ENCODE measurements at regions not wholly inside any gene's neighbourhood (a gene's known extent, or its start where the extent isn't known, plus 50 kb on each side); places are given as distances from the start of the nearest gene placed in this dataset.

DNA sequence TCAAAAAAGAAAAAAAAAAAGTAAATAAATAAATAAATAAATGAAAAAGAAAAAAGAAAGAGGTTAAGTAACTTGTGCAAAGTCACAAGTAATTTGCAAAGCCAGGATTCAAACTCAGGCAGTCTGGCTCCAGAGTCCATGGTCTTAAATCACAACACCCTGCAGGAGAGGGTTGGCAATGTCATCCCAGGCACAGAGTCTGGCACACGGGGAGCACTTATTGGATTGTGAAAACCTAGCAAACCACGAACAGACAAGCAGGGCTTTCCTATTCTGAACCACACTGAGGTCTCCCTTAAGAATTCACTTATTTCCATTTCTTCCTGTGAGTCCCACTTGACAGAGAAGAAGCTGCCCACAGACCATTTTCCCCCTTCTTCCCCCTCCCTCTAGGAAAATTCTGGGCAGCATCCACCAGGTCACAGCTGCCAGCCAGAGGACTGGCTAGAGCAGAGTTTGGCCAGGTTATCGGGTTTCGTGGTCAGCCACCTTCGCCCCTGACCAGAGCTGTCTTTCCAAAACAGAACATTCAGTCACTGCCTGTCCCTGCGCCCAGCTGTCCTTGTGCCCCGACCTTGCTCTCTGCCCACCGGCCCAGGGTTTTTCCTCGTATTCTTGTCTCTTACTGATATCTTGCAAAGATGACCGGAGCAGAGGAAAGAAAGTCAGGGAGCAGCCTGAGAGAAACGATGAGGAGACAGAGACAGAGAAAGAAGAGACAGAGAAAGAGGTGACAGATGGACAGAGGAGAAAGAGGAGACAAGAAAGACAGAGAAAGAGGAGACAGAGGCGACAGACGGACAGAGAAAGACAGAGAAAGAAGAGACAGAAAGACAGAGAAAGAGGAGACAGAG lies 106.4 kb upstream of the PTPN1 start:
- no peaks in the 10 kb centered on the region for H3K9me3 ChIP-seq (replicated peaks)
- intact Hi-C loops (cut with micrococcal nuclease): no loop called here
- no peaks in the 10 kb centered on the region for H3K36me3 ChIP-seq
- no peak overlapping the region for H3K4me3 ChIP-seq
- no peak for DNase-seq
- TF ChIP-seq, protein P1, sequence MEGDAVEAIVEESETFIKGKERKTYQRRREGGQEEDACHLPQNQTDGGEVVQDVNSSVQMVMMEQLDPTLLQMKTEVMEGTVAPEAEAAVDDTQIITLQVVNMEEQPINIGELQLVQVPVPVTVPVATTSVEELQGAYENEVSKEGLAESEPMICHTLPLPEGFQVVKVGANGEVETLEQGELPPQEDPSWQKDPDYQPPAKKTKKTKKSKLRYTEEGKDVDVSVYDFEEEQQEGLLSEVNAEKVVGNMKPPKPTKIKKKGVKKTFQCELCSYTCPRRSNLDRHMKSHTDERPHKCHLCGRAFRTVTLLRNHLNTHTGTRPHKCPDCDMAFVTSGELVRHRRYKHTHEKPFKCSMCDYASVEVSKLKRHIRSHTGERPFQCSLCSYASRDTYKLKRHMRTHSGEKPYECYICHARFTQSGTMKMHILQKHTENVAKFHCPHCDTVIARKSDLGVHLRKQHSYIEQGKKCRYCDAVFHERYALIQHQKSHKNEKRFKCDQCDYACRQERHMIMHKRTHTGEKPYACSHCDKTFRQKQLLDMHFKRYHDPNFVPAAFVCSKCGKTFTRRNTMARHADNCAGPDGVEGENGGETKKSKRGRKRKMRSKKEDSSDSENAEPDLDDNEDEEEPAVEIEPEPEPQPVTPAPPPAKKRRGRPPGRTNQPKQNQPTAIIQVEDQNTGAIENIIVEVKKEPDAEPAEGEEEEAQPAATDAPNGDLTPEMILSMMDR (IDR thresholded peaks at IDR 0.05; ENCODE audit: borderline replicate concordance): no peak
- peak overlapping the region; percentile 50 for H3K27ac ChIP-seq (replicated peaks)
- H3K4me1 ChIP-seq: peaks cover 64% of the 10 kb centered on the region
- H3K27me3 ChIP-seq (ENCODE audit: low read depth): no peaks in the 10 kb centered on the region

DNA sequence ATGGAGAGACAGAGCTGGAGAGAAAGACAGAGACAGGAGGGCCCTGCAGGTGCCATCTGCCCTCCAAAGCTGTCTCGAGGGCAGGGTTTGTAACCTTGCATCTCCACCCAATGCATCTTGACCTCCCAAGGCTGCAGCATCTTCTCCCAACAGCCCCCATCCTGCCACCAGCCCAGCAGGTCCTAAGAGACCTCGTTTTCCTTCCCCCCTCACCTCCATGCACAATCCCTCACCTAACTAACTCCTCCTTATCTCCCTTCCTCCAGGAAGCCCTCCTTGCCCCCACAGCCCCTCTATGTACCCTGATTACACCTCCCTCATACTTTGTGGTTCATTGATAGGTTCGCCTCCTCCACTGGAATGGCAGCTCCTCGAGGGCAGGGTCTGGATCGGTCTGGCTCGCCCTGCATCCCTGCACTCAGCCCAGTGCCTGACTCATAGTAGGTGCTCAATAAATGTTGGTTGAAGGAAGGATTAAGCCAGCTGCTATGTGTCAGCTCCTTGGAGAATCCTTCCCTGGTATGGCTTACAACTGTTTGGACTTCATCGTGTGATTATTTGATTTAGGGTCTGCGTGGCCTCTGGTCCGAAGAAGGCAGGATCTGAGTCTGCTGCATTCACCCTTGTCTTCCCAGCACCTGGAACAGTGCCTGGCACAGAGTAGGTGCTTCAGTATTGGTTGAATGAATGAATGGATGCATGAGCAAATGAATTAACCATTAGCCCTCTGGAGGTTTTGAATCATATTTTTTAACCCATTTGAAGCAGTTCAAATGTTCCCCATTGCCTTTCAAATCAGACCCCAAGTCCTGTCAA lies 105.6 kb upstream of the PTPN1 start:
- no peak for DNase-seq
- intact Hi-C loops (cut with micrococcal nuclease): no loop called here
- no peak overlapping the region for H3K4me3 ChIP-seq

DNA sequence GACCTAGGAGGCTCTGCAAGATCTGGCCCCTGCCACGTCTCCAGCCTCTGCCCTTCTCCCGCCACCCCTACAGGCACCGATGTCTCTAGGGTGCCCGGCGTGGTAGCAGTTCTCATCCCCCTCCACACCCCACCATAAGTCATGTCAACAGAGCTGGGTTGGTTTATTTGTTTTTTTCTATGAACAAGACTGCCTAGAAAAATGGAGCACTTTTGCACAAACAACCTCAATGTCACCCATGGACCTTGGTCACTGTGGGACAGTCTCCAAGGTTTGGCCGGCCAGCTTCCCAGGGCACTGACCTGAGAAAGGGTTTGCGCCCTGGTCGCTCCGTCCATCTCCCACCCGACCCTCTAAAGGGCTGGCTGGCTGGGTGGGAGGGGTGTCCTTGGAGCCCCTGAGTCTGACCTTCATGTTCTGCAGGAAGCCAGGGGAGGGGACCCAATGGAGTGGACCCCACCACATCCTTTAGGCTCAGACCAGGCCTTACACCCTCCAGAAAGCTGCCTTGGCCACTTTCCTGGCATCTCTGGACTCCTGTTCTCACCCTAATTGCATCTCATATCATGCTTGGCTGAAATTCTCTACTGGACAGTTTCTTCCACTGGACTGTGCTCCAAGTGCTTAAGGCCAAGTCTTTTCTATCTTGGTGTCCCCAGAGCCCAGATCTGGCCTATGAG lies 104.8 kb upstream of the PTPN1 start:
- H3K27me3 ChIP-seq (ENCODE audit: low read depth): no peaks in the 10 kb centered on the region
- peak overlapping the region; percentile 40 for H3K27ac ChIP-seq (replicated peaks)
- H3K9me3 ChIP-seq (replicated peaks): peaks cover 3% of the 10 kb centered on the region
- TF ChIP-seq, protein P1 (IDR thresholded peaks at IDR 0.05; ENCODE audit: borderline replicate concordance): no peak
- no peak for DNase-seq
- H3K36me3 ChIP-seq: no peaks in the 10 kb centered on the region
- intact Hi-C loops (cut with micrococcal nuclease): no loop called here
- H3K4me1 ChIP-seq: peaks cover 61% of the 10 kb centered on the region
- H3K4me3 ChIP-seq: no peak overlapping the region

More for the DNA sequence above, 105.6 kb upstream of the PTPN1 start:
- Histone ChIP-seq H3K36me3 (no peaks in the 10 kb centered on the region), H3K9me3 (replicated peaks) (no peaks in the 10 kb centered on the region), H3K4me1 (peaks cover 64% of the 10 kb centered on the region), H3K27ac (replicated peaks) (peak overlapping the region; percentile 50), H3K27me3 (ENCODE audit: low read depth) (no peaks in the 10 kb centered on the region)
- TF ChIP-seq, protein P1 (IDR thresholded peaks at IDR 0.05; ENCODE audit: borderline replicate concordance): no peak

DNA sequence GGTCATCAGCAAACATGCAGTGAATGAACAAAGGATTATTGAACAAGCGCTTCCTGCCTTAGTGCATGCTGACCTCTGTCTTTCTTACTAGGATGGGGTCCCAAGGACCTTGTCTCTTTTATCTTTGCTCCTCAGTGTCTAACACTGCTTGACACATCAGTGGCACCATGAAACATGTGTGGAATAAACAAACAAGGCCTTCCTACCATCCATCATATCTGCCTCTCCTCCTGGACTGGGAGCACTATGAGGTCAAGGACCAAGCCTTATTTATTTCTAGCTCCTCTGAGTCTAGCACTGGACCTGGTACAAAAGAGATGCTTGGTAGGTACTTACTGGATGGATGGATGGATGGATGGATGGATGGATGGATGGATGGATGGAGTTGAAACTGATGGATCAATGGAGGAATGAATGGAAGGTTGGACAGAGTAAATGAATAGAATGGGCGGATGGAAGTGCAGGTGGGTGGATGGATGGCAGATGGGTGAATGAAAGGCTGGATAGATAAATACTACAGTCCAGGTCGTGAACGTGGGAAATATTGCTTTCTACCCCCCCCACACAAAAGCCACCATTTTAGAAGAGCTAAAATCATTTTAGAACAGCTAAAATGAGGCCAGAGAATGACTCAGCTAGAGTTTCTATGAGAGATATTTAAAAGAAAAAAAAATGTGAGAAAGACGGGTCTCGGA lies 104.1 kb upstream of the PTPN1 start:
- peaks cover 7% of the 10 kb centered on the region for H3K9me3 ChIP-seq (replicated peaks)
- intact Hi-C loops (cut with micrococcal nuclease): no loop called here
- no peaks in the 10 kb centered on the region for H3K36me3 ChIP-seq
- no peaks in the 10 kb centered on the region for H3K27me3 ChIP-seq (ENCODE audit: low read depth)
- peaks cover 54% of the 10 kb centered on the region for H3K4me1 ChIP-seq
- TF ChIP-seq, protein P1 (IDR thresholded peaks at IDR 0.05; ENCODE audit: borderline replicate concordance): no peak
- no peak for DNase-seq
- H3K27ac ChIP-seq (replicated peaks): no peak overlapping the region
- H3K4me3 ChIP-seq: no peak overlapping the region

Data from left ventricle myocardium inferior (tissue), 1 donor.